ENCODE measurements at regions not wholly inside any gene's neighbourhood (a gene's known extent, or its start where the extent isn't known, plus 50 kb on each side); places are given as distances from the start of the nearest gene placed in this dataset.

GRCh38 chr6:167682125-167682524 lies 144.6 kb upstream of the AFDN start (continued):
- TF ChIP-seq POLR2AphosphoS5 (IDR thresholded peaks at IDR 0.05; ENCODE audit: low read depth), result no peak
- TF ChIP-seq ZNF331 (CRISPR knock-in tag; IDR thresholded peaks at IDR 0.05; ENCODE audit: low read depth), result no peak

GRCh38 chr6:167682546-167683027 lies 144.1 kb upstream of the AFDN start:
- no peak overlapping the region for H3K4me3 Mint-ChIP-seq
- Histone ChIP-seq H2AFZ (no peak overlapping the region), H3K27me3 (ENCODE audit: insufficient read depth) (peaks cover 17% of the 10 kb centered on the region; the same call in 1 of the 2 replicates), H3F3A (replicated peaks; ENCODE audit: low read depth) (peaks cover 8% of the 10 kb centered on the region; the same call in 1 of the 2 replicates), H3K27ac (ENCODE audit: low read depth) (no peak overlapping the region), H3K79me2 (replicated peaks; ENCODE audit: insufficient read depth) (no peaks in the 10 kb centered on the region), H3K4me2 (no peak overlapping the region), H3K4me3 (no peak overlapping the region), H4K20me1 (replicated peaks; ENCODE audit: insufficient read depth) (no peaks in the 10 kb centered on the region), H3K4me1 (ENCODE audit: insufficient read depth) (peaks cover 17% of the 10 kb centered on the region), H3K9me2 (ENCODE audit: insufficient read depth) (0 out of 2 replicates have a peak, but pooled peaks cover 5% of the 10 kb centered on the region), H3K36me3 (ENCODE audit: insufficient read depth) (no peaks in the 10 kb centered on the region)
- H3K36me3 Mint-ChIP-seq (ENCODE audit: low read depth), result peaks cover 5% of the 10 kb centered on the region; the same call in 1 of the 3 replicates
- TF ChIP-seq ETS1 (IDR thresholded peaks at IDR 0.05) (no peak), EZH2phosphoT487 (IDR thresholded peaks at IDR 0.05; ENCODE audit: unreplicated experiment) (no peak), STAT1 (IDR thresholded peaks at IDR 0.05; ENCODE audit: unreplicated experiment) (no peak), ZNF114 (CRISPR knock-in tag; IDR thresholded peaks at IDR 0.05) (no peak), EZH2 (IDR thresholded peaks at IDR 0.05; ENCODE audit: low read depth, unreplicated experiment) (no peak), POLR2AphosphoS5 (IDR thresholded peaks at IDR 0.05; ENCODE audit: low read depth) (no peak), ZNF462 (CRISPR knock-in tag; IDR thresholded peaks at IDR 0.05) (no peak), REST (IDR thresholded peaks at IDR 0.05; ENCODE audit: unreplicated experiment) (no peak), JUNB (IDR thresholded peaks at IDR 0.05; ENCODE audit: unreplicated experiment) (no peak), CREB1 (CRISPR knock-in tag; IDR thresholded peaks at IDR 0.05; ENCODE audit: low read depth) (no peak), CTCF (conservative IDR thresholded peaks at IDR 0.05; ENCODE audit: low read depth in 2 of 2) (no peak), NANOG (IDR thresholded peaks at IDR 0.05; ENCODE audit: borderline replicate concordance) (no peak), ZNF331 (CRISPR knock-in tag; IDR thresholded peaks at IDR 0.05; ENCODE audit: low read depth) (no peak)
- peaks cover 35% of the 10 kb centered on the region for H3K27me3 Mint-ChIP-seq (ENCODE audit: insufficient read depth, low read depth, poor library complexity)
- peaks cover 4% of the 10 kb centered on the region; the same call in 2 of the 3 replicates for H3K9me3 Mint-ChIP-seq
- no peak overlapping the region for H3K27ac Mint-ChIP-seq
- DNase-seq (ENCODE audit: low spot score) (no peak), ATAC-seq (no peak)
- peaks cover 41% of the 10 kb centered on the region for H3K4me1 Mint-ChIP-seq
